Coronary artery (tissue), 2 donors: ENCODE measurements at regions not wholly inside any gene's neighbourhood (a gene's known extent, or its start where the extent isn't known, plus 50 kb on each side); places are given as distances from the start of the nearest gene placed in this dataset.
"Not testable (repeated sequence)": the region's sequence is repeated elsewhere in the genome, so short reads cannot be mapped to it uniquely, and the experiment has no call there.

Source experiments
- DNase-seq: peaks from one replicate; pipeline ENCODE4 v3.0.0-alpha.2; 2017; ENCODE audit warnings: low spot score
- H3K27ac ChIP-seq, 2 donors: fragments of 200-600 bp; sonication (generic); one replicate each; pipeline ENCODE4 v1.5.1; 2016 to 2019
- H3K4me3 ChIP-seq: fragments of 200-600 bp; sonication (generic); 2 replicates; pipeline ENCODE4 v1.5.1; 2016; ENCODE audit warnings: mild to moderate bottlenecking, moderate library complexity

GRCh38 chr21:5013455-5014304, 5507.7 kb upstream of the TPTE start:
- H3K4me3 ChIP-seq, DNase-seq, H3K27ac ChIP-seq: not testable (repeated sequence)

GRCh38 chr21:5015187-5015586, 5506.2 kb upstream of the TPTE start:
- not testable (repeated sequence) for DNase-seq, H3K27ac ChIP-seq, H3K4me3 ChIP-seq

GRCh38 chr21:5019120-5019519, 5502.3 kb upstream of the TPTE start:
- not testable (repeated sequence) for DNase-seq, H3K27ac ChIP-seq, H3K4me3 ChIP-seq

- H3K4me3 ChIP-seq, DNase-seq, H3K27ac ChIP-seq: not testable (repeated sequence)
Measured at GRCh38 chr21:5021815-5022214, 5499.6 kb upstream of the TPTE start.

DNA sequence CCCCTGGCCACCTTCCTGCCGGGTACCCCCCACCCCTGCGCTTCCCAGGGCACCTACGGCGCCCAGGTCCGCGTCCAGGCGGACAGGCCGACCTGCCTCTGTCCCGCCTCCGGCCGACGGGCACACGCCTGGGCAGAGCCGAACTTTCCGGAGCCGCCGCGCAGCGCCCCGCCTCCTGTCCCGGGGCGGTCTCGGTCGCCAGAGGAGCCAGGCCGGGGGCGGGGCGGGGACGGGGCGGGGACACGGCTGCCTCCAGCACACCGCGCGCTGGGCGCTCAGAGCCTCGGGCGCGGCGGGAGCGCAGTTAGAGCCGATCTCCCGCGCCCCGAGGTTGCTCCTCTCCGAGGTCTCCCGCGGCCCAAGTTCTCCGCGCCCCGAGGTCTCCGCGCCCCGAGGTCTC, 5499.1 kb upstream of the TPTE start:
- not testable (repeated sequence) for H3K27ac ChIP-seq, DNase-seq, H3K4me3 ChIP-seq

DNA sequence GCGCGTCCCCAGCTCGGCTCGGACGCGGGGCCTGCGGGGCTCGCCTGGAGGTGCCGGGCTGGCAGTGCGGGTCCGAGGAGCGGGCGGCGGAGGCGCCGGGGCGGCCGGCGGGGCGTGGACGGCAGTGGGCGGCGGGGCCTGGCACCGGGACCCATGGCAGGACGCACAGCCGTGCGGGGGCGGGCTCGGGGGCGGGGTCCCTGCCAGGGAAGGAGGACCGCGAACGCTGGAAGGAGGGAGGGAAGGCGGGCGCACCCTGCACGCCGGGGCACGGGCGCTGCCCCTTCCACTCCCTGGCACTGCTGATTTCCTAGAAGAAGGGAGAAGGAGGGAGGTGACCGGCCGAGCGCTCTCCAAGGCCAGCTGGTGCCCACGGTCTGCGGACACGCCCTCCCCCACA, 5498.6 kb upstream of the TPTE start:
- H3K27ac ChIP-seq, DNase-seq, H3K4me3 ChIP-seq: not testable (repeated sequence)

DNA sequence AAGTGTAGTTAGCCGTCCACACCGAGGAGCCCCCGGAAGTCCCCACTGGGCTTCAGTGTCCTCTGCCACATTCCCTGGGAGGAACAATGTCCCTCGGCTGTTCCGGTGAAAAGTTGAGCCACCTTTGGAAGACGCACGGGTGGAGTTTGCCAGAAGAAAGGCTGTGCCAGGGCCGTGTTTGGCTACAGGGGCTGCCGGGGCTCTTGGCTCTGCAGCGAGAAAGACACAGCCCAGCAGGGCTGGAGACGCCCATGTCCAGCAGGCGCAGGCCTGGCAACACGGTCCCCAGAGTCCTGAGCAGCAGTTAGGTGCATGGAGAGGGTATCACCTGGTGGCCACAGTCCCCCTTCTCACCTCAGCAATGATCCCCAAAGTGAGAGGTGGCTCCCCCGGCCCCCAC, 5486.2 kb upstream of the TPTE start:
- not testable (repeated sequence) for H3K4me3 ChIP-seq, DNase-seq, H3K27ac ChIP-seq

DNA sequence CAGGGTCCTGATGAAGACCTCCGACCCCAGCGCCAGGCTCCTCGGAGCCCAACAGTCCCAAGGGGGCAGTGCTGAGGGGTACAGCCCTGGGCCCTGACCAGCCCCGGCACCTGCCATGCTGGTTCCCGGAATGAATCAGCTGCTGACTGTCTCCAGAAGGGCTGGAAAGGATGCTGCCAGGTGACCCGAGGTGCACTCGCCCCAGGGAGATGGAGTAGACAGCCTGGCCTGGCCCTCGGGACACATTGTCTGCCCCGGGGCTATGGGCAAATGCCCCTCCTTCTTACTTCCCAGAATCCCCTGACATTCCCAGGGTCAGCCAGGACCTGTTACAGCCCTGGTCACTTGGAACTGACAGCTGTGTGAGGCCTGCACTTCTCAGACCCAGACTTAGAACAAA, 5485.8 kb upstream of the TPTE start:
- H3K27ac ChIP-seq, H3K4me3 ChIP-seq, DNase-seq: not testable (repeated sequence)

- not testable (repeated sequence) for DNase-seq, H3K27ac ChIP-seq, H3K4me3 ChIP-seq
Measured at GRCh38 chr21:5037606-5038331, 5483.6 kb upstream of the TPTE start.

DNA sequence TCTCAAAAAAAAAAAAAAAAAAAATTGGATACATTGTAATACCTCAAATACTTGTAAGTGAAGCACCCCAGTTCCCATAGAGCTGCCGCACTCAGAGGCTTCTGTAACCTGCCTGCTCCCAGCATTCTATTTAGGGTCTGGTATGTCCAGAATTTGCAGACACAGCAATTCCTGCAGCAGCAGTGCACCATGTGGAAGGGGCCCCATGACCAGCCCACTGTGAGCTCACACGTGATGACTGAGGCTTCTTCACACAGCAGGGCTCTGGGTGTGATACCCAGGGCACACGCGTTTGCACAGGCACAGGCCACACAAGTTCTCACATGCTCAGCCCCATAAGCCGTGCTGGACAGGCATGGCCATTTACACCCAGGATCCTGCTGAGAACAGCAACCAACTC, 5481.5 kb upstream of the TPTE start:
- H3K27ac ChIP-seq, H3K4me3 ChIP-seq, DNase-seq: not testable (repeated sequence)

DNA sequence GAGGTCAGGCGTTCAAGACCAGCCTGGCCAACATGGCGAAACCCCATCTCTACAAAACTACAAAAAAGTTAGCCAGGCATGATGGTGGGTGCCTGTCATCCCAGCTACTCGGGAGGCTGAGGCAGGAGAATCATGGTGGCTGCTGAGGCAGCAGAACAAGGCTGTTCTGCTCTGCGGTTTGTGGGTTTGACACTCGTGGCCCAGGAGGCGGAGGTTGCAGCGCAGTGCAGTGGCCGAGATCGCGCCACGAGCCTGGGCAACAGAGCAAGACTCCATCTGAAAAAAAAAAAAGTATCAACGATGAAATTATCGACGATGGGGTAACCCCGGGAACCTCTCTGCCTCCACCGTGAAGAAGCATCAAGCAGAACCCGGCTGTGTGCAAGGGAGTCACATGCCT, 5478.8 kb upstream of the TPTE start:
- H3K4me3 ChIP-seq, H3K27ac ChIP-seq, DNase-seq: not testable (repeated sequence)

DNA sequence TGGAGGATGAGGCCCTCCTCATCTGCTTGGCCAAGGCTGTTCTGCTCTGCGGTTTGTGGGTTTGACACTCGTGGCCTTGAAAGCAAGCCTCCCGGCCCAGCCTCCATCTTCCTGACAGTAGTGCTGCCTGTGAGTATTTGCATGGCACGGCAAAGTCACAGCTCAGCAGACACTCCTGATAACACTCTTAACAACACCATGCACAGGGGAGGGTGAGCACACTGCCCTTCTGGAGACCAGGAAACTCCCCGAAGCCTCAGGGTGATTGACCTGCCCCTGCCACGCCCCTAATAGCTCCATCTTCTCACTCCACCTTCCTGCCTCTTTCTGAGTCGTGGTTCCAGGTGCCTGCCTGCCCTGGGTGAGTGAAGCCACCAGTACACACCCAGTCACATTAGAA, 5476.6 kb upstream of the TPTE start:
- H3K27ac ChIP-seq, H3K4me3 ChIP-seq, DNase-seq: not testable (repeated sequence)

DNA sequence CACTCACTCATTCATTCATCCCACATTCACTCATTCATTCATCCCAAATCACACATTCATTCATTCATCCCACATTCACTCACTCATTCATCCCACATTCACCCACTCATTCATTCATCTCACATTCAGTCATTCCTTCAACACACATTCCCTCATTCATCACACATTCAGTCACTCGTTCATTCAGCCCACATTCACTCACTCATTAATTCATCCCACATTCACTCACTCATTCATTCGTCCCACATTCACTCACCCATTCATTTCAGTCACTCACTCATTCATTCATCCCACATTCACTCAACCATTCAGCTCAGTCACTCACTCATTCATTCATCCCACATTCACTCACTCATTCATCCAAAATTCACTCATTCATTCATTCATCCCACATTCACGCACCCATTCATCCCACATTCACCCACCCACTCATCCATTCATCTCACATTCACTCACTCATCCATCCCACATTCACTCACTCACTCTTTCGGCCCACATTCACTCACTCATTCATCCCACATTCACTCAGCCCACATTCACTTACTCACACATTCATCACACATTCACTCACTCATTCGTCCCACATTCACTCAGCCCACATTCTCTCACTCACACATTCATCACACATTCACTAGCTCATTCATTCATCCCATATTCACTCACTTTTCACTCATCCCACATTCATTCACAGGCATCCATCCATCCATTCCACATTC, 5469.9 kb upstream of the TPTE start:
- not testable (repeated sequence) for H3K4me3 ChIP-seq, DNase-seq, H3K27ac ChIP-seq

GRCh38 chr21:5055027-5055754, 5466.2 kb upstream of the TPTE start:
- not testable (repeated sequence) for H3K27ac ChIP-seq, H3K4me3 ChIP-seq, DNase-seq

DNA sequence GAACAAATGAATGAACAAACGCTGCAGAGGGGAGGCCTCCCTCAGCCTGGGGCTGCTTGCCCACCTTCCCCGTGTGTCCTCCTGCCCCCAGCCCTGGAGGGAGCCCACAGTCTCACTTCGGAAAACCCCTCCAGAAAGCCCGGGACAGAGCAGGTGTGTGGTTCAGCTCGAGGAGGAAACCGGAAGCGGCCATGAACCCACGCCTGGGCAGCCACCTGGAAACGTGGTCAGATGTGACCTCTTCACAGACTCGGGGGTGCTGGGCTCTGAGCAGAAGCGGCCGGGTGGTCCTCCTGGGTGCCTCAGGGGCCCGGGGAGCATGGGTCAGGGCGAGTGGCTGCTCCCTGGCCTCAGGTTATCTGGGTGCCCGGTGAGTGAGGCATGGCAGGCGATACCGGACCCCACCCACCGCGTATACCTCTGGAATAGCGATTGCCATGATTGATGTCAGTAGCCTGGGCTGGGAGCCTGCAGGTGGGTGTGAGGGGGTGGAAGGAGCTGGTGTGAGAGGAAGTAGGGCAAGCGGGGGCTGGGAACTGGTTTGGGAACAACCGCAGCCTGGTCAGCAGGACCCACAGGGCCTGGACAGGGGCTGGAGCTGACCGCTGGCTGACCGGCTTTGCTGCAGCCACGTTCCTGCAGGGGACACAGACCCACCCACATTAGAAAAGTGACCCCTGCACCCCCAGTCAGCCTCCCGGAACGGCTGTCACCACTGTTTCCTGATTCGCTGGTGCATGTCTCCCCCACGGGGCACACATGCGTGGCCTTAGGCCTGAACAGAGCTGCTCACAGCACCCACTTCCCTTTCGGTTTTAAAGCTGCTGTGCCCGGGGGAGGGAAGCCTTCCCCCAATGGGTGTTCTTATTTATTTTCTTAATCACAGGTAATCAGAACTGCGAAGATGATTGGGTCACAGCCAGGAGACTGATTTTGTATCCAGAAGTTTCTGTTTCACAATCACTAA, 5465.1 kb upstream of the TPTE start:
- not testable (repeated sequence) for DNase-seq, H3K4me3 ChIP-seq, H3K27ac ChIP-seq

DNA sequence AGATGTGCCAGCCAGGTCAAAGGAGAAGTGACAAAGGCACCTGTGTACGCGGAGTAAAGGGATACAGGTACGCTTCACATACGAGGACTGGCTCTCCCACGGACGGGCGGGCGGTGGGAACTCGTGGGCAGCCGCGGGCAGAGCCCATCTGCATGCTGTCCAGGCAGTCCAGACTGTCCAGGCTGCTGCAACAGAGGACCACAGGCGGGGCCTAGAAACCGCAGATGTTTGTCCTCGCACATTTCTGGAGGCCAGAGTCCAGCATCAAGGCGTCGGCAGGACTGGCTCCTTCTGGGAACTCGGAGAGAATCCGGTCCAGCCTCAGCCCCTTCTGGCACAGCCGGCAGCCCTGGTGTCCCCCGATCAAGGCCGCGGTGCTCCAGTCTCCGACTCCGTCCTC, 5464.3 kb upstream of the TPTE start:
- DNase-seq, H3K4me3 ChIP-seq, H3K27ac ChIP-seq: not testable (repeated sequence)

- H3K27ac ChIP-seq, DNase-seq, H3K4me3 ChIP-seq: not testable (repeated sequence)
Measured at GRCh38 chr21:5060364-5061083, 5460.9 kb upstream of the TPTE start.
